GM19239 (cell line): ENCODE measurements at regions not wholly inside any gene's neighbourhood (a gene's known extent, or its start where the extent isn't known, plus 50 kb on each side); places are given as distances from the start of the nearest gene placed in this dataset.
"Not testable (repeated sequence)": the region's sequence is repeated elsewhere in the genome, so short reads cannot be mapped to it uniquely, and the experiment has no call there.

Experiments used
- DNase-seq: peaks from one replicate; pipeline ENCODE4 v3.0.0; 2011; ENCODE audit warnings: low spot score; ENCODE audit not compliant: insufficient read length
- FAIRE-seq: peaks from 2 replicates; lab custom pipeline; 2011; peaks lifted over from hg19 to GRCh38; lab: Jason Lieb, UNC

- no peak for DNase-seq
- FAIRE-seq = no peak
Observed at GRCh38 chr22:49356428-49356827, 471.2 kb downstream of the BRD1 start.

- DNase-seq (no peak), FAIRE-seq (no peak)
Observed at GRCh38 chr22:49355211-49355920, 472.3 kb downstream of the BRD1 start.

GRCh38 chr22:49354516-49355210 is 473.0 kb downstream of the BRD1 start:
- DNase-seq (no peak), FAIRE-seq (no peak)

GRCh38 chr22:49353235-49353634 is 474.4 kb downstream of the BRD1 start:
- DNase-seq (no peak), FAIRE-seq (no peak)

GRCh38 chr22:49352361-49353169 is 475.1 kb downstream of the BRD1 start:
- FAIRE-seq (no peak), DNase-seq (no peak)

- FAIRE-seq = no peak
- no peak for DNase-seq
Observed at GRCh38 chr22:49351761-49352227, 475.9 kb downstream of the BRD1 start.

GRCh38 chr22:49350441-49351121 is 477.1 kb downstream of the BRD1 start:
- DNase-seq (no peak), FAIRE-seq (no peak)

GRCh38 chr22:49349841-49350381 is 477.8 kb downstream of the BRD1 start:
- FAIRE-seq (no peak), DNase-seq (no peak)

GRCh38 chr22:49349181-49349835 is 478.4 kb downstream of the BRD1 start:
- DNase-seq = no peak
- FAIRE-seq = no peak

- FAIRE-seq (no peak), DNase-seq (no peak)
Observed at GRCh38 chr22:49348631-49349030, 479.0 kb downstream of the BRD1 start.

GRCh38 chr22:49347376-49347775 is 480.3 kb downstream of the BRD1 start:
- no peak for FAIRE-seq
- DNase-seq = no peak

GRCh38 chr22:49345896-49346295 is 481.8 kb downstream of the BRD1 start:
- no peak for FAIRE-seq
- no peak for DNase-seq

- DNase-seq (no peak), FAIRE-seq (no peak)
Observed at GRCh38 chr22:49344656-49345055, 483.0 kb downstream of the BRD1 start.

- DNase-seq (no peak), FAIRE-seq (no peak)
Observed at GRCh38 chr22:49344161-49344560, 483.5 kb downstream of the BRD1 start.

GRCh38 chr22:49340406-49340805 is 487.3 kb downstream of the BRD1 start:
- DNase-seq (no peak), FAIRE-seq (no peak)

GRCh38 chr22:49336483-49336882 is 491.2 kb downstream of the BRD1 start:
- not testable (repeated sequence) for DNase-seq, FAIRE-seq

- DNase-seq (no peak), FAIRE-seq (no peak)
Observed at GRCh38 chr22:49334976-49335375, 492.7 kb downstream of the BRD1 start.

- FAIRE-seq = no peak
- DNase-seq = no peak
Observed at GRCh38 chr22:49334449-49334789, 493.3 kb downstream of the BRD1 start.

- FAIRE-seq = no peak
- DNase-seq = no peak
Observed at GRCh38 chr22:49333206-49333605, 494.5 kb downstream of the BRD1 start.

GRCh38 chr22:49332691-49333090 is 495.0 kb downstream of the BRD1 start:
- FAIRE-seq = no peak
- no peak for DNase-seq
